ENCODE measurements at regions not wholly inside any gene's neighbourhood (a gene's known extent, or its start where the extent isn't known, plus 50 kb on each side); places are given as distances from the start of the nearest gene placed in this dataset.

DNA sequence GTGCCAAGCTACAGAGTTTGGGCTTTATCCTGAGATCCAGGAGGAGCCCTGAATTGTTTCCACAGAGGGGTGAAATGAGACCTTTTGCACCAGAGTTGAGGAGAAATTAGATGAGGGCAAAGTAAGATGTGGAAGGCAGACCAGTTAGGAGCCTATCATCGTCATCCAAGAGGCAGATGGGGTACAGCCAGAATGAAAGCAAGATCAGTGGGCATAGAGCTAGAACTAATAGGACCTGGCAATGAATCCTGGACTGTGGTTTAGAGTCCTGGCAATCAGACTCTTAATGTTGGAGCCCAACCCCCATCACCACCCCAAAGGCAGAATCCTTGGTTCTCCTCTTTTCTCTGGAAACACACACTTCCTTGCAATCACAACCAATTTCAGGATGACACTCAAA lies 166.6 kb upstream of the HMGA2 start:
- no peaks in the 10 kb centered on the region for H3K27me3 ChIP-seq
- peaks cover 17% of the 10 kb centered on the region for H3K4me1 ChIP-seq
- no peak overlapping the region for H3K27ac ChIP-seq
- no peaks in the 10 kb centered on the region for H4K20me1 ChIP-seq
- H3K4me2 ChIP-seq = peak overlapping the region; percentile 23
- TF ChIP-seq Cebpa-rat (IDR thresholded peaks at IDR 0.05) = no peak
- no peak overlapping the region for H3K9ac ChIP-seq
- no peaks in the 10 kb centered on the region for H3K36me3 ChIP-seq
- no peak overlapping the region for H3K4me3 ChIP-seq
- H3K9me3 ChIP-seq = no peaks in the 10 kb centered on the region

- H4K20me1 ChIP-seq = no peaks in the 10 kb centered on the region
- H3K36me3 ChIP-seq = no peaks in the 10 kb centered on the region
- peaks cover 17% of the 10 kb centered on the region for H3K4me1 ChIP-seq
- no peak overlapping the region for H3K4me3 ChIP-seq
- no peaks in the 10 kb centered on the region for H3K27me3 ChIP-seq
- H3K4me2 ChIP-seq = no peak overlapping the region
- no peak overlapping the region for H3K9ac ChIP-seq
- no peaks in the 10 kb centered on the region for H3K9me3 ChIP-seq
- TF ChIP-seq Cebpa-rat (IDR thresholded peaks at IDR 0.05) = no peak
- H3K27ac ChIP-seq = no peak overlapping the region
Observed at GRCh38 chr12:65658360-65658759, 165.9 kb upstream of the HMGA2 start.

DNA sequence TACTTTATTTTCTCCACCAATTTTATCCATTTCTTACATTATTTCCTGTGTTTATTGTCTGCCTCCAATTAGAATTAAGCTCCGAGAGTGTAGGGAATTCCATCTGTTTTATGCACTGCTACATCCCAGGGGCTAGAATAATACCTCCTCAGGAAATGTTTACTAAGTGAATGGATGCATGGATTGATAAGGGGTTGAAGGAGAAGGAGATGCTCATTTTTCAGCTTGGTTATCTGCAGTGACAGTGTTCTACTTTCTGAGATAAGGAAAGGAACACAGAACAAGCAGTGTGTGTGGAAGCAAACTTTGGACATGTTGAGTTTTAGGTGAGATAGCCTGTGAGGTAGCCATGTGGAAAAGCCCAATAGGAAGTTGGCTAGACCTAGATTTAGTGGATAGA lies 164.6 kb upstream of the HMGA2 start:
- no peak overlapping the region for H3K27ac ChIP-seq
- H4K20me1 ChIP-seq = no peaks in the 10 kb centered on the region
- H3K4me1 ChIP-seq = peaks cover 17% of the 10 kb centered on the region
- no peaks in the 10 kb centered on the region for H3K36me3 ChIP-seq
- H3K4me2 ChIP-seq = no peak overlapping the region
- H3K27me3 ChIP-seq = no peaks in the 10 kb centered on the region
- no peak overlapping the region for H3K9ac ChIP-seq
- TF ChIP-seq Cebpa-rat (IDR thresholded peaks at IDR 0.05) = no peak
- H3K4me3 ChIP-seq = no peak overlapping the region
- peaks cover 5% of the 10 kb centered on the region for H3K9me3 ChIP-seq

DNA sequence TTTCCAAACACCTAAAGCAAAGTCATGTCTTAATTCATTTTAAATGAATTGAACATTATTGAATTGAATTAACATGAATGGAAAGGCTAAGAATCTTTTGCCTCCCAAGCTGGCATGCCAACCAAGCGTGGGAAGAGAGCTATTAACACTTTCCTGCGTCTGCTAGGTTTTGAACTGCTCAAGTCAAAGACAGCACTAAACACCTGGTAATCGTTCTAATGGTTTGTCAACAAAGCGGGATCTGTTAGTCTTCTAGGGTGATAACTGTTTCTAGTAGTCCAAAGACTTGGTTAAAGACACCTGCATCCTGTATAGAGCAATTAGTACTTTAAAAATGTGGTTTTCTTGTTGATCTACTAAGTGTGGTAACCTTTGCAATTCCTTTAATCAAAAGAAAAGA lies 164.2 kb upstream of the HMGA2 start:
- Histone ChIP-seq H3K4me3 (no peak overlapping the region), H3K27ac (no peak overlapping the region), H3K36me3 (no peaks in the 10 kb centered on the region), H4K20me1 (no peaks in the 10 kb centered on the region), H3K27me3 (no peaks in the 10 kb centered on the region), H3K9me3 (peaks cover 5% of the 10 kb centered on the region), H3K4me1 (peaks cover 17% of the 10 kb centered on the region), H3K9ac (no peak overlapping the region), H3K4me2 (no peak overlapping the region)
- no peak for TF ChIP-seq Cebpa-rat (IDR thresholded peaks at IDR 0.05)

GRCh38 chr12:65660836-65661235 lies 163.4 kb upstream of the HMGA2 start:
- H3K27me3 ChIP-seq = no peaks in the 10 kb centered on the region
- H3K9me3 ChIP-seq = peaks cover 5% of the 10 kb centered on the region
- no peaks in the 10 kb centered on the region for H3K36me3 ChIP-seq
- H4K20me1 ChIP-seq = no peaks in the 10 kb centered on the region
- H3K9ac ChIP-seq = no peak overlapping the region
- no peak overlapping the region for H3K4me3 ChIP-seq
- H3K4me2 ChIP-seq = no peak overlapping the region
- no peak overlapping the region for H3K27ac ChIP-seq
- peaks cover 17% of the 10 kb centered on the region for H3K4me1 ChIP-seq
- no peak for TF ChIP-seq Cebpa-rat (IDR thresholded peaks at IDR 0.05)

DNA sequence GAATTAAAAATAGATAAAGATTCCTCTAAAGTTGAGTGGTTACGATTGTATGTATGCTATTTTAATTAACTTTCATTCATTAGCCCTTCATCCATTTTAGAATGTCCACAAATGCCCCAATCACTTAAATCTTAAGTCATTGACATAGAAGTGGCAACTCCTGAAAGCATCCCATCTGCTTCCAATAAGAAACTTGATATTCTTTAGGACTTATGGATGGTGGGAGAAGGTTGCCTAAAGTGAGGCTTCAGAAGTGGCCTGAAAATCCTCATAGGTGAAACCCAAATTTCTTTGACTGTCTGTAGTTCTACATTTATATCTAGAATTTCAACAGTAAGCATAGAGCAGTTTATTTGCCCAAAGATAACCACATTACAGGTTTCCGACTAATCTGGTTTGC lies 161.7 kb upstream of the HMGA2 start:
- Histone ChIP-seq H3K27ac (no peak overlapping the region), H3K9ac (no peak overlapping the region), H3K4me2 (no peak overlapping the region), H3K27me3 (no peaks in the 10 kb centered on the region), H3K9me3 (peaks cover 5% of the 10 kb centered on the region), H3K36me3 (no peaks in the 10 kb centered on the region), H4K20me1 (no peaks in the 10 kb centered on the region), H3K4me3 (no peak overlapping the region), H3K4me1 (peaks cover 4% of the 10 kb centered on the region)
- no peak for TF ChIP-seq Cebpa-rat (IDR thresholded peaks at IDR 0.05)

DNA sequence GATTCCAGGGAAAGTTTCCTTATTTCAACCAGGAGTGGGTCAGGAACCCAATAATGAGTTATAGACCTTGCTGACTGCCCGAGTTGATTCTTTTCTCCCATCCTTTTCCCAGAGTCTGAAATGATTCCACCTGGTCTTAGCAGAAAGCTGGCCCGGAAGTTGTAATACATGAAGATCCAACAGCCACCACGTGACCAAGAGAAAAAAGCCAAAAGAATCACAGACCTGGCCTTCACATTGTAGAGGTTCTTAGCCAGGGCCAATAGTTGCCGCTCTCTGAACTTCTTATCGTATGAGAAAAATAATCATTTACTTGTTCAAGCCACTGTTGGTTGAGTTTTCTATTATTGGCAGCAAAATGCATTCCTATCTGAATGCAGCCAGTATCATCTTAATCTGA lies 161.2 kb upstream of the HMGA2 start:
- Histone ChIP-seq H3K9ac (no peak overlapping the region), H3K27me3 (no peaks in the 10 kb centered on the region), H4K20me1 (no peaks in the 10 kb centered on the region), H3K9me3 (peaks cover 5% of the 10 kb centered on the region), H3K27ac (no peak overlapping the region), H3K4me2 (no peak overlapping the region), H3K4me1 (no peaks in the 10 kb centered on the region), H3K4me3 (no peak overlapping the region), H3K36me3 (no peaks in the 10 kb centered on the region)
- TF ChIP-seq Cebpa-rat (IDR thresholded peaks at IDR 0.05) = no peak

GRCh38 chr12:65663648-65664047 lies 160.6 kb upstream of the HMGA2 start:
- H3K4me3 ChIP-seq = no peak overlapping the region
- no peak overlapping the region for H3K4me2 ChIP-seq
- no peaks in the 10 kb centered on the region for H3K27me3 ChIP-seq
- H3K9ac ChIP-seq = no peak overlapping the region
- H3K4me1 ChIP-seq = no peaks in the 10 kb centered on the region
- no peaks in the 10 kb centered on the region for H4K20me1 ChIP-seq
- H3K27ac ChIP-seq = no peak overlapping the region
- H3K9me3 ChIP-seq = peaks cover 5% of the 10 kb centered on the region
- no peak for TF ChIP-seq Cebpa-rat (IDR thresholded peaks at IDR 0.05)
- H3K36me3 ChIP-seq = no peaks in the 10 kb centered on the region

- H4K20me1 ChIP-seq = no peaks in the 10 kb centered on the region
- no peak overlapping the region for H3K9ac ChIP-seq
- H3K9me3 ChIP-seq = peaks cover 5% of the 10 kb centered on the region
- H3K36me3 ChIP-seq = no peaks in the 10 kb centered on the region
- H3K4me1 ChIP-seq = no peaks in the 10 kb centered on the region
- no peak for TF ChIP-seq Cebpa-rat (IDR thresholded peaks at IDR 0.05)
- H3K27ac ChIP-seq = no peak overlapping the region
- H3K27me3 ChIP-seq = no peaks in the 10 kb centered on the region
- no peak overlapping the region for H3K4me2 ChIP-seq
- H3K4me3 ChIP-seq = no peak overlapping the region
Observed at GRCh38 chr12:65664715-65665250, 159.5 kb upstream of the HMGA2 start.

DNA sequence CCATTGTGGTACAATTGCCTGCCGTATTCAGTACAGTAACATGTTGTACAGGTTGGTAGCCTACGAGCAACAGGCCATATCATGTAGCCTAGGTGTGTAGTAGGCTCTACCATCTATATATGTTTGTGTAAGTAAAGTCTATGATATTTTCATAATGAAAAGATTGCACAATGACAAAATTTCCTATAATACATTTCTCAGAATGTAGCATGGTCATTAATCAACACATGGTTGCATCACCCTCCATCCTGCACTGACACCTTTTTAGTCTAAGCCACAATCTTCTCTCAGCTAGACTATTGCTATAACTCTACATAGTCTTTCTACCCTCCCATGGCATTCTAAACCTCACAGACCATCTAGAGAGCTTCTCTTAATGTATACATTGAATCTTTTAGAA lies 158.5 kb upstream of the HMGA2 start:
- H3K4me3 ChIP-seq = no peak overlapping the region
- H3K4me2 ChIP-seq = no peak overlapping the region
- H3K9me3 ChIP-seq = peaks cover 5% of the 10 kb centered on the region
- no peaks in the 10 kb centered on the region for H3K4me1 ChIP-seq
- H4K20me1 ChIP-seq = no peaks in the 10 kb centered on the region
- no peaks in the 10 kb centered on the region for H3K36me3 ChIP-seq
- H3K27ac ChIP-seq = no peak overlapping the region
- H3K27me3 ChIP-seq = no peaks in the 10 kb centered on the region
- no peak overlapping the region for H3K9ac ChIP-seq
- TF ChIP-seq Cebpa-rat (IDR thresholded peaks at IDR 0.05) = no peak

DNA sequence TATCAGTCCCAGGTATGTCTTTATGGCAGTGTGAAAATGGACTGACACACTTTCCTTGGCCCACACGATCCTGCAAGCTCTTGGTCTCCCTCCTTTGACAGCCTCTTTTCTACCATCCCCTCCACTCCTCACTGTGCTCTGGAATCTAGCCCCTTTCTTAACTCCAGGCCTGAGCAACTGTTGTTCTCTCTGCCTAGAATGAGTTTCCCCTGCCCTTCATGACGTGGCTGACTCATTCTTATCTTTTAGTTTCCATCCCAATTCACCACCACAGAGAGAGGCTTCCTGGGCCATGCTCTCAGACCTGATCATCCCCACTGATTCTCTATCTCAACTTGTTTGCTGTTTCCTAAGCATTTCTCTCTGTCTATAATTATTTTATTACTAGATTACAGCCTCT lies 157.4 kb upstream of the HMGA2 start:
- Histone ChIP-seq H3K4me1 (no peaks in the 10 kb centered on the region), H3K27me3 (no peaks in the 10 kb centered on the region), H3K4me3 (no peak overlapping the region), H3K9me3 (peaks cover 5% of the 10 kb centered on the region), H3K9ac (no peak overlapping the region), H3K27ac (no peak overlapping the region), H3K36me3 (no peaks in the 10 kb centered on the region), H4K20me1 (no peaks in the 10 kb centered on the region), H3K4me2 (no peak overlapping the region)
- no peak for TF ChIP-seq Cebpa-rat (IDR thresholded peaks at IDR 0.05)

Measured in BLaER1 (cell line).